AG04450 (cell line): ENCODE measurements at regions not wholly inside any gene's neighbourhood (a gene's known extent, or its start where the extent isn't known, plus 50 kb on each side); places are given as distances from the start of the nearest gene placed in this dataset.

ENCODE experiments used
- CTCF ChIA-PET: fragments of 300-600, 350-600 bp; formaldehyde crosslinking; extraction: SDS; loops from one replicate; lab custom pipeline; 2022; ENCODE audit warnings: antibody characterized with exemption, inconsistent platforms; lab: Charles Lee
- POLR2A ChIA-PET: fragments of 350-600 bp; formaldehyde crosslinking; extraction: SDS; loops from one replicate; lab custom pipeline; 2021; ENCODE audit warnings: antibody characterized with exemption, inconsistent platforms; lab: Yijun Ruan, JAX
- DNase-seq: peaks from one replicate; pipeline ENCODE4 v3.0.0-alpha.2; 2011; ENCODE audit warnings: low read depth, low spot score
- H3K27ac ChIP-seq: one replicate; pipeline ENCODE4 v1.5.1; 2012; ENCODE audit warnings: low read depth, low read length, control low read depth
- H3K27me3 ChIP-seq: one replicate; pipeline ENCODE4 v1.6.0; 2012; ENCODE audit warnings: low read length; ENCODE audit not compliant: control insufficient read depth, insufficient read depth
- H3K4me3 ChIP-seq: 2 replicates; pipeline ENCODE4 v1.5.1; 2011; ENCODE audit warnings: mild to moderate bottlenecking, low read depth, low read length, control low read depth
- H3K9me3 ChIP-seq: 2 replicates; pipeline ENCODE4 v1.5.1; 2012; ENCODE audit warnings: low read length; ENCODE audit not compliant: control insufficient read depth, insufficient read depth
- CTCF ChIP-seq: IDR thresholded peaks from 2 replicates; pipeline ENCODE4 v1.5.1; 2011; ENCODE audit warnings: low read depth, low read length, control low read depth, inconsistent platforms

GRCh38 chr2:66766582-66766981 lies 331.7 kb downstream of the MEIS1 start:
- CTCF ChIA-PET: no interaction called here
- POLR2A ChIA-PET: no interaction called here
- no peak for TF ChIP-seq CTCF
- H3K27ac ChIP-seq: no peak overlapping the region
- no peaks in the 10 kb centered on the region for H3K27me3 ChIP-seq
- no peak overlapping the region for H3K4me3 ChIP-seq
- no peaks in the 10 kb centered on the region for H3K9me3 ChIP-seq
- DNase-seq: no peak

- Histone ChIP-seq H3K4me3 (no peak overlapping the region), H3K27ac (no peak overlapping the region), H3K27me3 (no peaks in the 10 kb centered on the region), H3K9me3 (no peaks in the 10 kb centered on the region)
- no peak for DNase-seq
- CTCF ChIA-PET: no interaction called here
- POLR2A ChIA-PET: interaction anchor here (0.5 kb wide), 1 partner anchor 1544 kb away, joined by 3 read pairs; the partner anchor contains the start of gene ACTR2
- TF ChIP-seq CTCF: no peak
These were observed 336.5 kb downstream of the MEIS1 start for GRCh38 chr2:66771359-66771976.

GRCh38 chr2:66772618-66773017 lies 337.7 kb downstream of the MEIS1 start:
- ChIA-PET POLR2A (no interaction called here), CTCF (no interaction called here)
- no peak overlapping the region for H3K27ac ChIP-seq
- TF ChIP-seq CTCF: no peak
- no peak overlapping the region for H3K4me3 ChIP-seq
- no peak for DNase-seq
- H3K9me3 ChIP-seq: no peaks in the 10 kb centered on the region
- H3K27me3 ChIP-seq: no peaks in the 10 kb centered on the region

GRCh38 chr2:66775730-66776422 lies 341.0 kb downstream of the MEIS1 start:
- CTCF ChIA-PET: no interaction called here
- Histone ChIP-seq H3K27me3 (no peaks in the 10 kb centered on the region), H3K4me3 (no peak overlapping the region), H3K9me3 (no peaks in the 10 kb centered on the region), H3K27ac (no peak overlapping the region)
- POLR2A ChIA-PET: no interaction called here
- TF ChIP-seq CTCF: no peak
- DNase-seq: no peak

- H3K9me3 ChIP-seq: no peaks in the 10 kb centered on the region
- POLR2A ChIA-PET: no interaction called here
- no peak overlapping the region for H3K4me3 ChIP-seq
- no peak overlapping the region for H3K27ac ChIP-seq
- no peak for TF ChIP-seq CTCF
- no peaks in the 10 kb centered on the region for H3K27me3 ChIP-seq
- DNase-seq: no peak
- CTCF ChIA-PET: no interaction called here
These were observed 346.9 kb downstream of the MEIS1 start for GRCh38 chr2:66781804-66782203.
